H1 (cell line): ENCODE measurements at regions not wholly inside any gene's neighbourhood (a gene's known extent, or its start where the extent isn't known, plus 50 kb on each side); places are given as distances from the start of the nearest gene placed in this dataset.

Source experiments
- CEBPB ChIP-seq: IDR thresholded peaks from 2 replicates; pipeline ENCODE4 v1.6.1; 2012; ENCODE audit warnings: low read depth, low read length
- KDM4A ChIP-seq: IDR thresholded peaks from one replicate; pipeline ENCODE4 v1.7.1; 2012; ENCODE audit warnings: low read depth, mild to moderate bottlenecking, moderate library complexity, low read length, inconsistent platforms; ENCODE audit not compliant: severe bottlenecking
- KDM5A ChIP-seq: fragments of 200-600 bp; IDR thresholded peaks from 2 replicates; pipeline ENCODE4 v1.7.1; 2012; ENCODE audit warnings: mild to moderate bottlenecking, low read length, inconsistent platforms, mixed read lengths
- RAD21 ChIP-seq, 2 experiments: IDR thresholded peaks in 1 of 2; conservative IDR thresholded peaks in 1 of 2; 2 replicates each; pipeline ENCODE4 v1.6.1; 2011; ENCODE audit warnings: low read depth in 2 of 2, low read length in 2 of 2, improper control_type of control experiment in 1 of 2, inconsistent platforms in 1 of 2, mild to moderate bottlenecking in 1 of 2, moderate library complexity in 1 of 2

DNA sequence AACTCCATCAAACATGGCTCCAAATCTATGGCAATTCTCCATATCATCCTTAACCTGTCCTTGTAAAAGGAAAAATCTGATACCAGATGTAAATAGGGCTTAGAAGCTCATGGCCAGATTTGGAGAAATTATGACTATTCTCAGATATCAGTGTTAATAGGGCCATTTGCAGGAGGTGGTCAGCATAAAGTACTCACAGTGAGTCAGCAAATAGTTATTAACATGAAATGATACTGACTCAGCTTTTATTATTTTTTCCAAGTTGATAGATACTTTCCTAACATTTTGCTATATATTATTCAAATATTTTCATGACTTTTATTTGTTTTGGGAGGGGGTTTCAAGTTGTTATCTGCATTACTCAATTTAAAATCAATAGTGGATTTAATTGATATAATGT is 255.8 kb downstream of the MFSD1 start (continued):
- TF ChIP-seq RAD21 (IDR thresholded peaks at IDR 0.05 in 1 of 2, conservative IDR thresholded peaks at IDR 0.05 in 1 of 2; ENCODE audit: low read depth in 2 of 2, low read length in 2 of 2) (no peak), KDM5A (no peak), CEBPB (no peak), KDM4A (no peak)
